Fibroblast of lung (primary cell): ENCODE measurements at regions not wholly inside any gene's neighbourhood (a gene's known extent, or its start where the extent isn't known, plus 50 kb on each side); places are given as distances from the start of the nearest gene placed in this dataset.

Experiments
- DNase-seq, 2 donors: peaks; one replicate each; pipeline versions ENCODE4 v3.0.0 to v3.0.0-alpha.2; 2010; ENCODE audit warnings: low read depth in 2 of 2
- H2AFZ ChIP-seq: 2 replicates; pipeline ENCODE4 v1.5.1; 2012; ENCODE audit warnings: low read length, control low read depth, inconsistent platforms
- H3K27ac ChIP-seq: 2 replicates; pipeline ENCODE4 v1.5.1; 2011; ENCODE audit warnings: low read length, control low read depth; ENCODE audit not compliant: insufficient read depth
- H3K27me3 ChIP-seq: 2 replicates; pipeline ENCODE4 v1.5.1; 2011; ENCODE audit warnings: mild to moderate bottlenecking, low read length; ENCODE audit not compliant: control insufficient read depth, insufficient read depth
- H3K36me3 ChIP-seq: 2 replicates; pipeline ENCODE4 v1.5.1; 2011; ENCODE audit warnings: low read length; ENCODE audit not compliant: control insufficient read depth, insufficient read depth
- H3K4me1 ChIP-seq: 2 replicates; pipeline ENCODE4 v1.5.1; 2011; ENCODE audit warnings: low read length; ENCODE audit not compliant: control insufficient read depth, insufficient read depth; ENCODE audit errors: extremely low read depth
- H3K4me2 ChIP-seq: 2 replicates; pipeline ENCODE4 v1.5.1; 2011; ENCODE audit warnings: low read length, control low read depth; ENCODE audit not compliant: insufficient read depth; ENCODE audit errors: extremely low read depth
- H3K4me3 ChIP-seq, 4 experiments: fragments of 200-600 bp in 1 of 4; sonication (generic) in 1 of 4; replicated peaks in 1 of 4; 2 replicates each; pipeline ENCODE4 v1.5.1; 2011 to 2016; ENCODE audit warnings: low read length in 4 of 4, low read depth in 3 of 4, mild to moderate bottlenecking in 3 of 4, control low read depth in 2 of 4, inconsistent platforms in 1 of 4, mixed read lengths in 1 of 4; ENCODE audit not compliant: insufficient read depth in 1 of 4; ENCODE audit errors: control extremely low read depth in 1 of 4
- H3K79me2 ChIP-seq: 2 replicates; pipeline ENCODE4 v1.5.1; 2012; ENCODE audit warnings: mild to moderate bottlenecking, low read length, inconsistent platforms; ENCODE audit not compliant: control insufficient read depth, insufficient read depth
- H3K9ac ChIP-seq: 2 replicates; pipeline ENCODE4 v1.5.1; 2011; ENCODE audit warnings: mild to moderate bottlenecking, low read length, control low read depth; ENCODE audit not compliant: insufficient read depth
- H3K9me3 ChIP-seq: 2 replicates; pipeline ENCODE4 v1.5.1; 2012; ENCODE audit warnings: low read depth, low read length; ENCODE audit not compliant: control insufficient read depth, insufficient read depth
- H4K20me1 ChIP-seq: 2 replicates; pipeline ENCODE4 v1.5.1; 2011; ENCODE audit warnings: low read length; ENCODE audit not compliant: control insufficient read depth, insufficient read depth; ENCODE audit errors: extremely low read depth
- EZH2 ChIP-seq: IDR thresholded peaks from 2 replicates; pipeline ENCODE4 v1.5.1; 2012; ENCODE audit warnings: low read length, control low read depth, mild to moderate bottlenecking; ENCODE audit errors: missing control alignments
- TF ChIP-seq, protein P1 (sequence below), 2 donors: IDR thresholded peaks in 1 of 2; conservative IDR thresholded peaks in 1 of 2; 1 replicate in 1 of 2; 2 replicates in 1 of 2; pipeline ENCODE4 v1.5.1; 2011 to 2012; ENCODE audit warnings: low read length in 2 of 2, control low read depth in 1 of 2, inconsistent platforms in 1 of 2, low read depth in 1 of 2, mild to moderate bottlenecking in 1 of 2

DNA sequence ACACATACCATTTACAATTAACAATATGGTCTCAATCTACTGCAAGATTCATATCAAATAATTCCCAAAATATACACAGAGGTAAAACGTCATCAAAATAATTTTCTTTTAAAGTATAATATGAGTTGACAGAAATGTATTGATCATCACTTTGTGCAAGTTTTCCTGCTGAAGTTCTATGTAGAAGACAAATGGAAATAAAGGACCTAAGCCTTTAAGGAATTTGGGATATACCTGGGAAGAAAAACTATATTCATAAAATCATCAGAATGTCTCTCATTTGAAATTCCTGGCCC, 61.1 kb upstream of the DAAM1 start:
- Histone ChIP-seq H3K27me3 (no peaks in the 10 kb centered on the region), H3K79me2 (no peaks in the 10 kb centered on the region), H3K4me2 (no peak overlapping the region), H3K4me1 (no peaks in the 10 kb centered on the region), H4K20me1 (no peaks in the 10 kb centered on the region), H3K9ac (no peak overlapping the region), H2AFZ (no peak overlapping the region), H3K27ac (no peak overlapping the region), H3K36me3 (no peaks in the 10 kb centered on the region), H3K4me3 (no peak overlapping the region), H3K9me3 (no peaks in the 10 kb centered on the region)
- TF ChIP-seq, protein P1, sequence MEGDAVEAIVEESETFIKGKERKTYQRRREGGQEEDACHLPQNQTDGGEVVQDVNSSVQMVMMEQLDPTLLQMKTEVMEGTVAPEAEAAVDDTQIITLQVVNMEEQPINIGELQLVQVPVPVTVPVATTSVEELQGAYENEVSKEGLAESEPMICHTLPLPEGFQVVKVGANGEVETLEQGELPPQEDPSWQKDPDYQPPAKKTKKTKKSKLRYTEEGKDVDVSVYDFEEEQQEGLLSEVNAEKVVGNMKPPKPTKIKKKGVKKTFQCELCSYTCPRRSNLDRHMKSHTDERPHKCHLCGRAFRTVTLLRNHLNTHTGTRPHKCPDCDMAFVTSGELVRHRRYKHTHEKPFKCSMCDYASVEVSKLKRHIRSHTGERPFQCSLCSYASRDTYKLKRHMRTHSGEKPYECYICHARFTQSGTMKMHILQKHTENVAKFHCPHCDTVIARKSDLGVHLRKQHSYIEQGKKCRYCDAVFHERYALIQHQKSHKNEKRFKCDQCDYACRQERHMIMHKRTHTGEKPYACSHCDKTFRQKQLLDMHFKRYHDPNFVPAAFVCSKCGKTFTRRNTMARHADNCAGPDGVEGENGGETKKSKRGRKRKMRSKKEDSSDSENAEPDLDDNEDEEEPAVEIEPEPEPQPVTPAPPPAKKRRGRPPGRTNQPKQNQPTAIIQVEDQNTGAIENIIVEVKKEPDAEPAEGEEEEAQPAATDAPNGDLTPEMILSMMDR (conservative IDR thresholded peaks at IDR 0.05 in 1 of 2, IDR thresholded peaks at IDR 0.05 in 1 of 2; ENCODE audit: low read depth in 1 of 2, low read length in 2 of 2), result no peak
- no peak for TF ChIP-seq EZH2
- DNase-seq, result no peak

DNA sequence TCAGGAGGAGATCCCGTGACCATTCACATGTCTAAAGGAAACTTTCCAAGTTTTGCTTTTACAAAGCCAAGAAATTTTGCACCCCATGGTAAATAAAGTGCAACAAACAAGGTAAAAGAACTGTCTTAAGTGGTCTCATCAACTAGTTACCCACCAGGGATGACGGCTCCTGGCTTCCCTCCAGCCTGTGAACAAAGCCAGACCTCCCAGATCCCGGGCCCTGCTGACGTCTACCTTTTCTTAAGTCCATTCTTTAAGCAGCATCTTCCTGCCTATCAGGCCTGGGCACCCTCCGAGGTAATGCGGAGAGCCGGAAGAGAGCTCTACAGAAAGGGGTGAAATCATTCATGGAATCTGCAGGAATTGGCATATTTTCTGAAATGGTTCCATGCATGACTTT, 58.0 kb upstream of the DAAM1 start:
- H3K4me2 ChIP-seq, result no peak overlapping the region

DNA sequence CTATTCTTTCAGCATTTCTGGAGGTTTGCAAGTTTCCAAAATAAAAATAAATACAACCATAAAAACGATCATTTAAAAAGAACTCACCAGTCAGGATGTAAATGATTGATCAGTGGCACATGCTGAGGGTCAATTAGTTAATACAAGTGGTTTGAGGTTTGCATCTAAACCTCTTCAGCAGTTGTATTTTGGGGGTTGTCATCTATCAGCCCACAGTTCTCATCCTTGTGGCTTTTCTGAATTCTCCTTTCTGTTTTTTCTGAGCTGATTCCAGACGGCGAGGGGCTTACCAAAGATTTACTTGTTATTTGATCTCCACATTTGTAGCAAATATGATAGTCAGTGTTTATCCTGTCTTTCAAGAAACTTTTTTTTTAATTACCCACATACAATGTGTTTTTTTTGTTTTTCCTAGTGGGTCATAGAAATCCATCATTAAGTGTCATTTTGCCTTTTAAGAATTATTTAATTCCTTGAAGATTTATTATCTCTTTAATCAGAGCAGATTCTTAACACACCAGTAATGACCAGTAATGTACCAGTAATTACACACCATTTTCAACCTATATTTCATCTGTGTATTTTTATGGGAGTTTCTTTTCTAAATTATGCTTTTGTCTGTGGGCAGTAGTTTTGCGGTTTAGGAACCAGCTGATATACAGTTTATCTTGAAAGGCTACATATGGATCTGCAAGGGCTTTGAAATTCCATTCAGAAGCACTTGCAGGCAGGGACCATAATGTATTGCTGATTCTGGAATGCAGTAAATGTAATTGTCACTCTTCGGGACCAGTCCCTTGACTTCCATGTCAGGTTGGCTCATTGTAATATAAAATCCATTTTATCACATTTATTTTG, 56.3 kb upstream of the DAAM1 start:
- H3K4me3 ChIP-seq, result no peak overlapping the region
- H3K9me3 ChIP-seq, result no peaks in the 10 kb centered on the region
- no peaks in the 10 kb centered on the region for H3K27me3 ChIP-seq
- H3K27ac ChIP-seq, result no peak overlapping the region
- no peak overlapping the region for H3K4me2 ChIP-seq
- no peaks in the 10 kb centered on the region for H3K4me1 ChIP-seq
- H3K9ac ChIP-seq, result no peak overlapping the region
- DNase-seq, result no peak
- no peaks in the 10 kb centered on the region for H3K36me3 ChIP-seq
- H2AFZ ChIP-seq, result no peak overlapping the region
- TF ChIP-seq, protein P1 (conservative IDR thresholded peaks at IDR 0.05 in 1 of 2, IDR thresholded peaks at IDR 0.05 in 1 of 2; ENCODE audit: low read depth in 1 of 2, low read length in 2 of 2), result no peak
- TF ChIP-seq EZH2, result no peak
- no peaks in the 10 kb centered on the region for H4K20me1 ChIP-seq
- H3K79me2 ChIP-seq, result no peaks in the 10 kb centered on the region

More for the DNA sequence above, 58.0 kb upstream of the DAAM1 start:
- TF ChIP-seq, protein P1 (conservative IDR thresholded peaks at IDR 0.05 in 1 of 2, IDR thresholded peaks at IDR 0.05 in 1 of 2; ENCODE audit: low read depth in 1 of 2, low read length in 2 of 2), result no peak
- no peak for TF ChIP-seq EZH2
- Histone ChIP-seq H3K4me1 (no peaks in the 10 kb centered on the region), H3K36me3 (no peaks in the 10 kb centered on the region), H4K20me1 (no peaks in the 10 kb centered on the region), H3K9ac (no peak overlapping the region), H3K9me3 (no peaks in the 10 kb centered on the region), H2AFZ (no peak overlapping the region), H3K27me3 (no peaks in the 10 kb centered on the region), H3K4me3 (no peak overlapping the region), H3K27ac (no peak overlapping the region), H3K79me2 (no peaks in the 10 kb centered on the region)
- DNase-seq, result no peak
